Fibroblast of villous mesenchyme (primary cell): ENCODE measurements at regions not wholly inside any gene's neighbourhood (a gene's known extent, or its start where the extent isn't known, plus 50 kb on each side); places are given as distances from the start of the nearest gene placed in this dataset.
"Not testable (repeated sequence)": the region's sequence is repeated elsewhere in the genome, so short reads cannot be mapped to it uniquely, and the experiment has no call there.

ENCODE experiments used
- DNase-seq: peaks from one replicate; pipeline ENCODE4 v3.0.0-alpha.2; 2010; ENCODE audit warnings: low read depth
- H3K4me3 ChIP-seq: 2 replicates; pipeline ENCODE4 v1.5.1; 2011; ENCODE audit warnings: low read depth, mild to moderate bottlenecking, low read length
- CTCF ChIP-seq: IDR thresholded peaks from 2 replicates; pipeline ENCODE4 v1.5.1; 2012; ENCODE audit warnings: low read depth, mild to moderate bottlenecking, low read length; ENCODE audit not compliant: insufficient read depth

GRCh38 chr4:94139931-94140612 lies 67.6 kb upstream of the SMARCAD1 start:
- H3K4me3 ChIP-seq: no peak overlapping the region
- no peak for TF ChIP-seq CTCF
- DNase-seq: no peak

GRCh38 chr4:94141001-94141400 lies 66.7 kb upstream of the SMARCAD1 start:
- TF ChIP-seq CTCF: no peak
- no peak for DNase-seq
- H3K4me3 ChIP-seq: no peak overlapping the region

GRCh38 chr4:94148052-94148451 lies 59.6 kb upstream of the SMARCAD1 start:
- H3K4me3 ChIP-seq, DNase-seq: not testable (repeated sequence)

- no peak for DNase-seq
- no peak for TF ChIP-seq CTCF
- no peak overlapping the region for H3K4me3 ChIP-seq
Observed at GRCh38 chr4:94152466-94152865, 55.2 kb upstream of the SMARCAD1 start.

- not testable (repeated sequence) for H3K4me3 ChIP-seq, DNase-seq
Observed at GRCh38 chr4:94155404-94155803, 52.3 kb upstream of the SMARCAD1 start.

GRCh38 chr4:94156826-94157225 lies 50.8 kb upstream of the SMARCAD1 start:
- no peak for DNase-seq
- no peak for TF ChIP-seq CTCF
- no peak overlapping the region for H3K4me3 ChIP-seq
